ENCODE measurements at regions not wholly inside any gene's neighbourhood (a gene's known extent, or its start where the extent isn't known, plus 50 kb on each side); places are given as distances from the start of the nearest gene placed in this dataset.

DNA sequence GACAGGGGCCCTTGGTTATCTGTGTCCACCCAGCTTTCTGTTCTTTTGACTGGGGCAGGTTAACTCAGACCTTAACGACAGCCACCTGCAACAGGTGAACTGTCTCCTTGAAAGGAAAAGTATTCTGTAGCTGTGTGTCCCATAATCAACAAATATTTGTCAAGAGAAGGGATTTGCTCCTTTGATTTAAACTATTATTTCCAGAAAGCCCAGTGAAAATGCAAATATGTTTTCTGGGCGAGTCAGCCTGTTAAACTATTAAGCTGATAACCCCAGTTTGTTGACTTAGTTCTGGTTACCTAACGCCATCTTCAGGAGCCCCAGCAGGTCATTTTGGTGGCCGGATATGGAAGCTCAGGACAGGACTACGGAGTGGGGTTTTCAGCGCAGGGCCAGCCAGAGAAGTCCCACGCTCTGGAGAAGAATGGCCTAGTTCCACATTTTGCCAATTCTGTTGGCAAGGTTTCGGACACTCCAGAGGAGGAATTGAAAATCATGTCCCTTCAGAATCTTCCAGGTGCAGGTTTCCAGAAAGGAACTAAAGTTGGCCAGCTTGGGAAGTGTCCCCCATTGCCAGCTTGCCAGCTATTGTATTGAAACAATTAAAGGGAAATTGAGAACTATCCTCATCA, 54.5 kb downstream of the ADRA2A start:
- no peak for DNase-seq (ENCODE audit: low read depth in 2 of 2, low spot score in 1 of 2)

DNA sequence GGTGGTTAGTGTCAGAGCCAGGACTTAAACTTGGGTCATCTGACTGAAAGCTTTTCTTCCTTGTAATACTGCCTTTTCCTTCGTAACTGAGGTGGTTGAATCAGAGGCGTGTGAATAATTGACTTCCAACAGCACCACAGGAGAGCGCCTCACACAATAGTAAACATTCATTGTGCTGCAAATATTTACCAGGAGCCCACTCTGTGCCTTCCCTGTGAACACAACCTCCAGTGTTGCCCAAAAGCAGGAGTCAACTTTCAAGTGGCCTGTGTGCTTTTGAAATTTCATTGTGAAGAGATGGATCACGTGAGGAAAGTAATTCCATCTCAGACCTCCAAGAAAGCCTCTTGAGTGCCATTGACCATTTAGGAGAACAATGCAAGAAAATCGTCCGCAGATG, 60.2 kb downstream of the ADRA2A start:
- no peak for DNase-seq (ENCODE audit: low read depth in 2 of 2, low spot score in 1 of 2)

DNA sequence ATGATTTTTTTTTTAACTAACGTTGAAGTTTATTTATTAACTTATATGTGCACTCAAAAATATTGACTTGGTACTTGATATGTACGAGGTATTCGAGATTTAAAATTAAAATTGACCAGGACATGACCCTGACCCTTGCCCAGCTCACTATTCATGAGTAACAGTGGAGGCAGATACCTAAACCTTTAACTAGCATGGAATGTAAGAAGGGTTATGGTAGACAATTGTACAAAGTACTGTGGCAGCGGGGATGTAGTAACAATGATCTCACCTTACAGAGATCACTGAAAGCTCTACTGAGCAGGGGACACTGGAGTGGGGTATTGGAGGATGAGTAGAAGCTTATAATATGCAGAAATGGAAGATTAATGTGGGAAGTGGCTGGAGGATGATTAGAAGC, 60.8 kb downstream of the ADRA2A start:
- no peak for DNase-seq (ENCODE audit: low read depth in 2 of 2, low spot score in 1 of 2)

DNA sequence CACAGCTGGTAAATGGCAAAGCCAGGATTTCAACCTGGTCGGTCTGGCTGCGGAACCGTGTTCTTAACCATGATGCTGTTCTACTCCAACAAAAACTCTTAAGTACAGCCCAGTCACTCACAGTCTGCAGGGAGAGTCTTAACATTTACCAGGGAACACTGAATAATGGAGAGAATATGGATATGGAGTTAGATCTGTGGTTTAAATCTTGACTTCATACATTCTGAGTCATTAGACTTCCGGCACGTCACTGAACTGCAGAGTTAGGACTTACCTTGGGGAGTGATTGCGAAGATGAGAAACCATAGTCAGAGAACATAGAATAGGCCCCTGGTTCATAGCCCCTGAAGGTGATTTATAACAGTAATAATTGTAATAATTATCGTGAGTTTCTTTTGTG, 61.7 kb downstream of the ADRA2A start:
- DNase-seq (ENCODE audit: low read depth in 2 of 2, low spot score in 1 of 2), result no peak

DNA sequence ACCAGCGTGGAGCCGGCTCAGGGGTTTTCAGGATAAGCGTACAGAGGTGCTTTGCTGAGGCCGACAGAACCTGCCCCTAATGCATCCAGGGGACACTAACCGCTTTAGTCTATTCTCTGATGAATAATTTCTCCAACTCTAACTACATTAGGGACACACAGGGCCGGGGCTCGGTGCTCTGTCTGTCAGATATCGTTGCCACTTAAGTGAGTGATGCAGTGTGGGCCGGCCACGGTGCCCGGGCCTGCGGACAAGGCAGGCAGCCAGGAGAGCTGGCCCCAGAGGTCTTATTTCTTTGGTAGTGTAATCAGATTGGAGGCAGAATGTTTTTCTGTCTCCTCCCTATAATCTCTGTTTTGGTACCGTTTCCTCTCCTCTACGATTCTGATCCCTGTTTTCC, 62.7 kb downstream of the ADRA2A start:
- DNase-seq (ENCODE audit: low read depth in 2 of 2, low spot score in 1 of 2), result no peak

DNA sequence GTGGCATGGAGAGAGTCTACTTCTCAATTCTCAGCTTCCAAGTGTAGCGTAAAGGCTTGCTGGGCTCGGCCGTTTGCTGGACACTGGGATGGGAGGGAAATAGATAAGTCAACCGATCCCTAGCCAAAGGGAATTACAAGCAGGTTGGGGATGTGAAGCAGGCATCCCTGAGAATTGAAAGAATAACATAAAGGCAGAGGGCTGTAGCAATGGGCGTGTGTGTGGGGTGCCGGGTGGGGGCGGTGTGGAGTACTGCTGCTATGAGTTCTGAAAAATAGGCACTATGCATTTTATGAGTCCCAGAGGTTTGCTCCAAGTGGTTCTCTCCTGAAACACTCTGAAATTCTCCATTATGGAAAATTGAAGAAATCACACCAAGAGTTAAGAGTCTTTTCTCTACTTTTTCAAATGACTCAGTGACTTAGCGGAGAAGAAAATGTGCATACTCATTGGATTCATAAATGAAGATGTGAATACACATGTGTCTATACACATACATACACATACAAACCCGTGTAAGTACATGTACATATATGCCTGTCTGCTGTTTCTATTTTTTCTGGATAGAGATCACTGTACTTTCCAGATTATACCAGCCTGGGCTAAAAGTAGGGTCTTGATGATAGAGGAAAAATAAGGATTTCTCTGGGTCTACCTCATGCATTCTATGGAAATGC, 65.4 kb downstream of the ADRA2A start:
- no peak for DNase-seq (ENCODE audit: low read depth in 2 of 2, low spot score in 1 of 2)

DNA sequence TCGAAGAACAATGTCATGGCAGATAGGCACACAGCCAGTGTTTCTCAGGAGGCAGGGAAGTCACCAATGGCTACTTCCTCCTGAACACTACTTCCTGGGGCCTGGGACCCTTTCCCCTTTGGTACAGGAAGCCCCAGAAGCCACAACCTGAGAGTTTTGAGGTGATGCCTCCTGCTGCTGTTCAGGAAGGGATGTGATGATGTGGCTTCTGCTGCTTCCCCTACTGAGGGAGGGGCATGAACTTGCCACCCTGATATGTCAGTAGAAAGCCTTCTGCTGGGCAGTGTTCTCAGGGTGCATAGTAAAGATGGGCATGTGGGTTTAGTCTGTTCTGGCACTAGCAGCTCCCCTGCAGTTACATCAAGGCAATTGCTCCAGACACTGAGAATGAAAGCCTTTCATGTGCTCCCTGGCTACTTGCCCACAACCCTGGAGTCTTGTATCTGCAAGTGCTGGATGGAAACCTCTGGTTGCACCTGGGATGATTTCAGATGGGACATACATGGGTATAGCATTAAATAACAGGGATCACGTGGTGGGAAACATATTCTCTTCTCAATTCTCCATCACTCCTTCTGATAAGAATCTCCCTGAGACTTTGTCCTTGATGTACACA, 69.3 kb downstream of the ADRA2A start:
- no peak for DNase-seq (ENCODE audit: low read depth in 2 of 2, low spot score in 1 of 2)

DNA sequence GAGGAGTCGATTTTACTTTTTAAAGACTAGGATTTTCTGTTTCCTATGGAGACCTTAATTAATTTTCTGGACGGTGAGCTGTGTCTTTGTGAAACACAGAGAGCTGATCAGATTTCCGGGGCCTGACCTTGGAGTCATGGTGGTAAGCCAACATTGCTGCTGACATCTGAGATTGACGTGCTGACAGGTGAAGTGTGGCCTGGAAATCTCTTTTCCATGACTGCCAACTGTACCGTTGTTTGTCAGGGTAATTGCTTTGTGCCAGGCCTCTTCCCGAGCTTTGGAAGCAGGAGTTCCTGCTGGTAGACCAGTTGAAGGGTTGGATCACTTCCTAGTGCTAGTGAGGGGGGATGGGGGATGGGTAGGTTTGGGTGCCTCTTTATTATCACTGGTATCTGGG, 71.2 kb downstream of the ADRA2A start:
- DNase-seq (ENCODE audit: low read depth in 2 of 2, low spot score in 1 of 2), result no peak

DNA sequence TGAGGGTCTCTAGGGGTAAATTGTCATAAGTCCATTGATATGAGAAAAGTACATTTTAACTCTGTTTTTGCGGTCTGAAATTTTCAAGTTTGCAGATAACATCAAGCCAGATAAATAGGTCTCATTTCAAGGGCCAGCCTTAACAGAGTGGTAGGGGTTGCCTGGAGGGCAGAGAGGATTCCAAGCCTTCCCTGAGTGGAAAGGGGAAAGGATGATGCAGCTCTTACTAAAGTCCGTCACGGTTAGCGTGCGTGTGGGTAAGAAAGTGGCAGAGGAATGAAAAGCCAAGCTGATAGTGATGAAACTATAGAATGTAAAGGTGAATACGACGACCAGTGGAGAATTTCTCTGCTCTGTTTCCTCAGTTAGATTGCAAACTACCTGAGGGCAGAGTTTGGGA, 71.6 kb downstream of the ADRA2A start:
- no peak for DNase-seq (ENCODE audit: low read depth in 2 of 2, low spot score in 1 of 2)

DNA sequence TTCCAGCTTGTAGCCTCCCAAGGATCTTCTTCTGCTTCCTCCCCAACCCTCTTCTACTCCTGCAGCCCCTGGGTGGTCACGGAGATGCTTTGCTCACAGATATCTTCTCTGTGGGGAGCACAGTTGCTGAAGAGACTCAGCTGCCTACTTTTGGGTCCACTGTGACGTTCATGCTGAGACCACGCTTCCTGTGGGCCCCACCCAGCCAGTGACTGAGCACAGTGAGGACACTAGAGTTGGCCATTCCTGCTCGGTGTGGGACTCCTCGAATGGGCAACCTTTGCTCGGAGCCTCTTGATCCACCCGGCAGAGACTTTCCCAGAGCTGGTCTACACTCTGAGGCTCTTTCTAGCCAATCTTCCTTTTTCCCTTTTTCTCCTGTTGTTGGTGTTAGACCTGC, 73.9 kb downstream of the ADRA2A start:
- no peak for DNase-seq (ENCODE audit: low read depth in 2 of 2, low spot score in 1 of 2)

DNA sequence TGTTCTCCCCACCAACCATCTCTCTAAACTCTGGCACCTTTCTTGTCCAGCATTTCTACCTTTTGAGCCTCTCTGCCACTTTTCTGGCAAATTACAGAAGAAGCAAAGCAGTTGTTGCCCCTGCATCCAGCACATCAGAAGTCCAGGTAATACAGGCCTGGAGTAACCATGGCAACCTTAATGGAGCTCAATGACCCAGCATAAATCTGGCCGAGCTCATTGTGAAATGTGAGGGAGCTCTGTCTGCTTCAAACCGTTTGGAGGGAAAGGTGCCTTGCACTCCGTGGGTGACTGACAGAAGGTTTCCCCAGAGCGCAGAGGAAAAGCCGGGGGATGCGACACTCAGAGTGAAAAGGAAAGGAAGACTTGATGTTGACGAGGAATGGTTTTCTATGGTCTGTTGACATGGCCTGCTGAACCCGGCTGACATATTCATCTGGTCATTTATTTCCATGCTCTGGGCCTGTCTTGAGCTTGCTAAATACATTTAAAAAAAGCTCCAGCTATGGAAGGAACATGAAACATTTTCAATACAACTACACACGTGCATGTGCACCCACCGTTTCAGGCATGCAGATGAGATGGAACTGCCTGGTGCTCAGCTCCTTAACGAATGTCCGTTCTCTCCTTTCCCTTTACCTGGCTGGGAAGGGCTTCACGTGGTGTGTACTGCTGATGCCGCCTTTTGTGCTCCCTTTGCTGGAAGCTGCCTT, 74.9 kb downstream of the ADRA2A start:
- no peak for DNase-seq (ENCODE audit: low read depth in 2 of 2, low spot score in 1 of 2)

DNA sequence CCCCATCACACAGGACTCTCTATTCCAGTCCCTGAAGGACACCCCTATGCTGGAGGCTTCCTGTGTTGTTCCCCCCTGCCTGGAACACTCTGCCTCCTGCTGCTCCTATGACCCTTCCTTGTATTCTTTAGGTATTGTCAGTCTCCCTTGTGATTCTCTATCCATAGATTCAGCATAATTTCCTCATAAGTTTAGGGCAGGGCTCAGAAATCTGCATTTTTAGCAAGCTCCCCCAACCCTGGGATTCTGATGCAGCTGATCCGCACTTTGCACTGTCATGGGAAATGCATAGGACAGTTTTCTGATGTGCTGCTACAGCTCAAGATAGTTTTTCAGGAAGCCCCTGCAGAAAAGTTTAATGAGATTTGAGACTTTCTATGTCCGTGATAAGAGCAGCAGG, 79.9 kb downstream of the ADRA2A start:
- no peak for DNase-seq (ENCODE audit: low read depth in 2 of 2, low spot score in 1 of 2)

DNA sequence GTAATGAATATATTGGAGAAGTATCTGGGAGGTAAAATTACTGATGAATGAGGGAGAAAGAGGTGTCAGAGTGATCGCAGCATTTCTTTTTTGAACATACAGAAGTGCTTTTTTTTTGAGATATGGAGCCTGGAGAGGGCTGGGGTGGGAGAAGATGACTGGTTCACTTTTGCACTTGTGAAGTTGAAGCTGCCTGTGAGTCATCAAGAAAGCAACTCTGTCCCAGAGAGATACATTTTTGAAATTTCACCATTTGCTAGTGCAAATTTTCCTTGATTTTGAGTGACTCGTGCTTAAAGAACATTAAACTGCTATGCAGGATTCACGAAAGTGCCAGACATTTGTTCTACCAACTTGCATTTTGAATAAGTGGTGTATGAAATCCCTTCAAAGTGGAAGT, 81.8 kb downstream of the ADRA2A start:
- no peak for DNase-seq (ENCODE audit: low read depth in 2 of 2, low spot score in 1 of 2)

DNA sequence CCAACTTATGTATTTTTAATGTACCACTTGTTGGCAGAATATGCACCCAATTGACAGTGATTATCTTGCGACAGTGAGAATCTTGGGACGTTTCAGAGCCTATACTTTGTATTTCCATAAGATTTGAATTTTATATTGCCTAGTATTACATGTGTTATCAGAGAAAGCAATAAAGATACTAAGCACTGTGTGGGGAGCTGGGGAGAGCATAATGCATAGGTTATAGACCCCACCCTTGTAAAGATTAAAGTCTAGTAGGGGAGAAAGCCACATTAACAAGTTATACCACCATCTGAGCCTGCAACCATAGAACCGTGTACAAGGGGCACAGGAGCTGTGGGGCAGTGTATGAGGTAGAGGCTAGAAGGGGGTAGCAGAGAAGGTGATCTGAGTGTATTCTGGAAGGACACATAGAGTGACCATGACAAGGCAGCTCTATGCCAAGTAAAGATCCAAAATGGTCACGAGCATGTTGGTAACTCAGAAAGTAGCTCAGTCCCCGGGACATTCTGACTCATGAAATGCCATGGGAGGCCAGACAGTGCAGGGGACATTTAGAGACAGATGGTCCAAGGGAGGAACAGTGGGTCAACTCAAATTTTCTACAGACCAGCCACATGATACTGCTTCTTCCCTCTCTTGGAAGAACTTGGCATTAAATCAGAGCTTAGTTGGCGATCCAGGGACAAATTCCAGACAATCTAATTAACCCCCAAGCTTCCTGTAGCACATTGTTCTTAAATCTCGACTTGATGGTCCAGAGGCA, 84.5 kb downstream of the ADRA2A start:
- DNase-seq (ENCODE audit: low read depth in 2 of 2, low spot score in 1 of 2), result no peak

DNA sequence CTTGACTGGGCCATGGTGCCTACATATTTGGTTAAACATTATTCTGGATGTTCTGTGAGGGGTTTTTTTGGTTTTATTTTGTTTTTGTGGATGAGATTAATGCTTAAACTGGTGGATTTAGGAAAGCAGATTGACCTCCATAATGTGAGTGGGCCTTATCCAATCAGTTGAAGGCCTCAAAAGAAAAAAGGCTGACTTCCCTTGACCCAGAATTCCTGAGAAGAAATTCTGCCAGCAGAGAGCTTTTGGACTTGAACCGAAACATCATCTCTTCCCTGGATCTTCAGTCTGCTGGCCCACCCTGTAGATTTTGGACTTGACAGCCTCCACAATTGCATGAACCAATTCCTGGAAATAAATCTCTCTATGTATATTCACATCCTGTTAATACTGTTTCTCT, 94.4 kb downstream of the ADRA2A start:
- DNase-seq (ENCODE audit: low read depth in 2 of 2, low spot score in 1 of 2), result no peak

DNA sequence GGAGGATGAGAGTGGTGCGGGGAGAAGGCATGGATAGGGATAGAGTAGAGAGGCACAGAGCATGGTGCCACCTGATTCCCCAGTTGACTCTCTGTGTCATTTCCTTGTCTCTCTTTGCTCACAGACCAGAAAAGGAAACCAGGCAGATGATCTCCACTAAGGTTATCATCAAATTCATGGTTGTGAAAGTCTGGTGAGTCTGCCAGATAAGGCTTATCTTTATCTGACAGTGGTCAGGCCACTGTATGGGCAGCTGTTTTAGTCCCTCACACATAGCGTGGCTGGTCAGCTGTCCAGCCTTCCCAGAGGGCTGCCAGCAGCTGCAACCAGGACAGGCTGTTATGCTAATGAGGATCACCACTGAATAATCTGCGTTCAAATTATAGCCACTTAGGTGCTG, 99.0 kb downstream of the ADRA2A start:
- no peak for DNase-seq (ENCODE audit: low read depth in 2 of 2, low spot score in 1 of 2)

DNA sequence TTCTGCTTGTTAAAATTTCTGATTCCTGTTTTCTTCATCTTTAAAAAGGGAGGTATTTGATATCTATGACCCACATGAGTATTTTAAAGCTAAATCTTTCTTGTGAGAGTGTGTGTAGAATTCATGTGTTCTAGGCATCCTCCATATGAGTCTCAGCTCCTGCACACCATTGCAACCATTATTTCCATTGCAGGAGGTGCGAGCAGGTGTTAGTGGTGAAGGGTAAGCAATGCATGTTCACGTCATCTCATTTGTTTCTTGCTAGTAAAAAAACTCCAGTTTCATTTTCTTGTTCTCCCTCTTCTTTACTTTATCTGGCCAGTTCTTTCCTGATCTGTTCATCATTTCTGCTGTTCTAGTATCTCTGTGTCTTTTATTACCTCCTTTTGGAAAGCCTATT, 100.5 kb downstream of the ADRA2A start:
- DNase-seq (ENCODE audit: low read depth in 2 of 2, low spot score in 1 of 2), result no peak

DNA sequence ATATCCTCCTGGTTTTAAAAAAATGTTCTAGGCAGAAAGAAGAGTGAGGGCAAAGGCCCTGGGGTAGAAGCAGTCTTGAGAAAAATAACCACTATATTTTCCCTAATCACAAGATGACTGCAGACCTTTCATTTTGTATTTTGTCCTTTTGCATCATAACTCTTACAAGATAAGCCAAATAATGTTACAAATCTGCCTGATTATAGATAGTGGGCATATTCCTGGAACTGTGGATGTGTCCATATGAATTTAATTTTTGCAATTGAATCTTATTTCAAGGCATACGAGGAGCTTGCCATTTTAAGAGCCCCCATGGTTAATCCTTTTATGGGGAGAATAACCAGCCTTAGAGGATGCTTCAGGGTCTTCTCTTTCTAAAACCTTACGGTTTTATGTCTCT, 102.7 kb downstream of the ADRA2A start:
- DNase-seq (ENCODE audit: low read depth in 2 of 2, low spot score in 1 of 2), result no peak

DNA sequence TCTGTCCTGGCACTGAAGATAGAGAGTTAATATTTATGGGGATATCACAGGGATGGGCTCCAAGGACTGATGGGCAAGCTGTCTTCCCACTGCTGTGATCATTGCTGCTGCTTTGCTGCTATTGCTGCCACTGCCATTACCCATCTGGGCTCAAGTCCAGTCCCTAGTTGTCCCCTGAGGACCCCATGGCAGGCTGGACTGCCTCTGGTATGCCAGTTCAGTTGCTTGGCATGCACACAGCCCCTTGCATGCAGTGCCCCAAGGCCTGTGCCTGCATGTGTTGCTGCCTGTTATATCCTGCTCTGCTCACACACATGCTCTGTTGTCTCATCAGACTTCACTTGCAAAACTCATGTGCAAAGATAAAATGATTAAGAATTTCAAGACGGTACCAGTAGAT, 109.5 kb downstream of the ADRA2A start:
- no peak for DNase-seq (ENCODE audit: low read depth in 2 of 2, low spot score in 1 of 2)

DNA sequence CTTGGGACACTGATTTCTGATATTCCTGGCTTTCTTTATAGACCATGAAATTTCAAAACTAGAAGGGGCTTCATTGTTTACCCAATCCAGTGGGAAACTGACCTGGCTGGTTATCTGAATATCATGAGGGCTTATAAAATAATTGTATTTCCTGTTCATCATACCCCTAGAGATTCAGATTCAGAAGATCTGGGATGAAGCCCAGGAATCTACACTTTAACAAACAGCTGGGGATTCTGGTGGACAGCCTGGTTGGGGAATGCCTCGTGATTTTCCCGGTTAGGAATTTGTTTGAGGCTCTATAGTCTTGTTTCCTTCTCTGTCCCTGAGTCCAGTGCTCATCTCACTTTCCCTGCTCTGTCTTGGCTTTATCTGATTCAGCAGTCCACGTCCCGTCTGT, 110.3 kb downstream of the ADRA2A start:
- no peak for DNase-seq (ENCODE audit: low read depth in 2 of 2, low spot score in 1 of 2)

DNA sequence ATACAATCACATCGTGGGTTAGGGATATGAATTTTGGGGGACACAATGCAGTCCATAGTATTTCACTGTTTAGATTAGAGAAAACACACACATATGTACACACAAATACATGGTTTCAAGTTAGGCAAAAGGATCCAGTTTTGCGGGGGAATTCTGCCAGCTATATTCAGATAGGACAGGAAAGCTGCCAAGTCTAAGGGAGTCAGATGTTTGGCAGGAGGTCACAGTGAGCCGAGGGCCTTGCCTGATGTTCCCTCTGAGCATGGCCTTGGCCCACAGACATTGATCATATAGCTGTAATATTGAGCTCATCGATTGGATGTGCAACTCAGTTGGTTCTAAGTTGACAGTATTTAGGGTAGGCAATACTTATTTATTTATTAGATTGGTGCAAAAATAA, 122.8 kb downstream of the ADRA2A start:
- no peak for DNase-seq (ENCODE audit: low read depth in 2 of 2, low spot score in 1 of 2)

Measured in stimulated activated CD8-positive, alpha-beta memory T cell treated with anti-CD3 and anti-CD28 coated beads, Interleukin-4, amount 100 ng/mL, for 4 hours (primary cell).